HG03196 (cell line): ENCODE measurements at regions not wholly inside any gene's neighbourhood (a gene's known extent, or its start where the extent isn't known, plus 50 kb on each side); places are given as distances from the start of the nearest gene placed in this dataset.
"Not testable (repeated sequence)": the region's sequence is repeated elsewhere in the genome, so short reads cannot be mapped to it uniquely, and the experiment has no call there.

Source experiments
- ATAC-seq: cut with Tn5 transposase; IDR thresholded peaks from one replicate; pipeline ENCODE4 v1.9.1; 2021; ENCODE audit not compliant: unreplicated experiment

GRCh38 chr5:174571662-174572397, 152.6 kb upstream of the MSX2 start:
- ATAC-seq: no peak

DNA sequence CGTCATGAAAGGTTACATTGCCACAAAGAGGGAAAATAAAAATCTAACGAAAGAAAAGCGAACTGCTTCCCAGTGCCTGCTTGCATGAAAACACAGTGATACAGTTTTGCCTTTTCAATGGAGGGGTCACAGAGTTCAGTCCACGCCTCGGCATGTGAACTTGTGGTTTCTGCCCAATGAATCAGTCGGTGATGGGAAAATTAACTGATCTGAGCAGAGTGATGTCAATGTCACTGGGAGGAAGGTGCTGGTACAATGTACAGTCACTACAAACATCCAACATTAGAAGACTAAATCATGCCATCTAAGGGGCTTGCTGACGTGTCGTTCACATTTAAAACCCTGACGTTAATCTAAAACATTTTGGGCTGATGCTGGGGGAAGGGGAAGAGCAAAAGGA, 151.8 kb upstream of the MSX2 start:
- no peak for ATAC-seq

DNA sequence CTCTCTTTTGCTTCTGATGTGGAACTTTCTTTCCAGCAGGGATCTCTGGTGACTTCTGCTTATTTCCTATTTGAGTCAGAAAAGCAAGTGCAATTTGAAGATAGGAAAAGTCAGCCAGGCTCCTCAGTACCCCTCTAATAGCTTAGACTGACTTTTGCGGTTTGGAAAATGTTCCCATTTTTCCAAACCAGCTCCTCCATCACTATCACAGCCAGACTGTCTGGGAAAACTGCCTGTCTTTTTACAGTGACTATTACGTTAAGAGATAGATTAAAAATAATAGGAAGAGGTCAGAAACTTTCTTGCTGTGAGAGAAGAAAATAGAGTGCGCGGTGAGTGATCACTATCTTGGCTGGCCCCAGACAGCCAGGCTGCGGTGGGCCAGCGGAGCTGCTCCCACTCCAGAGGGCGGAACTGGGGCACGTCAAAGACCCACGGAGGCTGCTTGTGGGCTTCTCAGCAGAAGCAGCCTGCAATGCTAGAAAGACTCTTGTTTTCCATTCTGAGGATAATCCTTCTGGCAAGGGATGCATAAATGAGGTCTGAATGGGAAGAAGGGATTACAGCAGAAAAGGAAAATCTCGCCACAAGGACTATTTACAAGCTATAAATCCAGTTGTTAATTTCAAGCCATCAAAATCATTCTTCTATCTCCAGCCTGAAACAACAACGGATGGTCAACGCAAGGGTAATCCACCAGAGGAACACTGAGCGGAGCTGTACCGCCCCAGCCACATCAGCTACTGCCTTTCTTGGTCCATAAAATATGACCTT, 151.0 kb upstream of the MSX2 start:
- ATAC-seq: no peak

- ATAC-seq: no peak
Observed at GRCh38 chr5:174575043-174575442, 149.3 kb upstream of the MSX2 start.

DNA sequence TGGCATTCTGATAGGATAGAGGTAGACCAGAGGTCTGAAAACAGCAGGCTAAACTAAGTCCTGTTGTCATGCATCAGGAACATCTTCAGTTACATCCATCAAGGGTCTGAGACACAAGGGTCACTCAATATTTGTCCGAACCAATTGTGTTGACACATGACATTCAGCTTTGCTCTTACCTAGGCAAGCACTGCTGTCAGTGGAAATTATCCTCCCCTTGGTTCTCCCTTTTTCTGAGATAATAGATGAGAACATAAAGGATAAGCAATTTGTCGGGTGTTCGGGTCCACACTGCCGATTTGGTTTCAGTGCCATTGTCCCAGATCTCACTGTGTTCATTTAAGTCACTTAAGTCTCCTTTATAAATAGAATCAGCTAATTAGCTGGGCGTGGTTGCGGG, 148.3 kb upstream of the MSX2 start:
- no peak for ATAC-seq

GRCh38 chr5:174581479-174581878, 142.9 kb upstream of the MSX2 start:
- ATAC-seq: no peak

DNA sequence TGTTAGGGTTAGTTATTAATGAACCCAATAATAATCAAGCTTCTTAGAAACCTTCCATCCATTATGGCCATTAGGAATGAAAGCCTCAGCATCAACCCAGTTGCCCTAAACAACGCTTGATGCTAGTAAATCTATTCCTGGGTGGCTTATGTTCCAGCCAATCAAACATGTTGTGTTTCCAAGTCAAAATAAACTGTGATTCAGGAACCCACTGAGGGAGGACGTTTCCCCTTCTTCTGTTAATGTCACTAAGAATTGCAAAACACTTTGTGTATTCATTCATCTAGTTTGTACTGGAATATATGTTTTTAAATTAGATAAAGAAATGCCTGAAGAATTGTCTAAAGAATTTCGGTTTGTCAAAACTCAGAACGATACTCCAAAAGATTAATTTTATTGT, 142.5 kb upstream of the MSX2 start:
- no peak for ATAC-seq

GRCh38 chr5:174583071-174583470, 141.3 kb upstream of the MSX2 start:
- no peak for ATAC-seq

DNA sequence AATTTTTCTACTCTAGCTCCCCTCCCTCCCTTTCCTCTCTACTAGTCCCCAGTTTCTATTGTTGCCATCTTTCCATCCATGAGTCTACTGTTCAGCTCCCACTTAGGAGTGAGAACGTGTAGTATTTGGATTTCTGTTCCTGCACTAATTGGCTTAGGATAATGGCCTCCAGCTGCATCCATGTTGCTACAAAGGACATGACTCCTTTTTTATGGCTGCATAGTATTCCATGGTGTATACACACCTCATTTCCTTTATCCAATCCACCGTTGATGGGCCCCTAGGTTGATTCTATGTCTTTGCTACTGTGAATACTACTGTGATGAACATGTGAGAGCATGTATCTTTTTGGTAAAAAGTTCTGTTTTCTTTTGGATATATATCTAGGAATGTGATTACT, 138.9 kb upstream of the MSX2 start:
- no peak for ATAC-seq

GRCh38 chr5:174586163-174586562, 138.2 kb upstream of the MSX2 start:
- ATAC-seq: not testable (repeated sequence)

DNA sequence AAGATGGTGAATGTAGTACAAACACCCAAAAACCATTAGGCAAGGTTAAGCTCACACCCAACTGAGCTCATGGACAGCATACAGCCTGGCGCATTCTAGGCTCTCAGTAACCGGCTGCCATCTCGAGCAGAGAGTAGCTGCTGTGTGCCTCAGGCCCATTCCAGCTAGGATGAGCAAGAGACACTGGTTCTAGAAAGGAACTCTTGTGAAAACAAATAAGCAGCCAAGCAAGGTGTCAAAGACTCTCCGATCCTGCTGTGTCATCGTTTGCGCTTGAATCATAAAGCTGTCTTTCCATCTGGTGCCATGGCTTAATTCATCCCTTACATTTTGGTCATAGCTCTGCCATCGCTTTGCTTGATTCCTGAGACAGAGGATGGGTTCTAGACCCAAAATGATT, 135.4 kb upstream of the MSX2 start:
- ATAC-seq: no peak

GRCh38 chr5:174589599-174589998, 134.8 kb upstream of the MSX2 start:
- no peak for ATAC-seq

DNA sequence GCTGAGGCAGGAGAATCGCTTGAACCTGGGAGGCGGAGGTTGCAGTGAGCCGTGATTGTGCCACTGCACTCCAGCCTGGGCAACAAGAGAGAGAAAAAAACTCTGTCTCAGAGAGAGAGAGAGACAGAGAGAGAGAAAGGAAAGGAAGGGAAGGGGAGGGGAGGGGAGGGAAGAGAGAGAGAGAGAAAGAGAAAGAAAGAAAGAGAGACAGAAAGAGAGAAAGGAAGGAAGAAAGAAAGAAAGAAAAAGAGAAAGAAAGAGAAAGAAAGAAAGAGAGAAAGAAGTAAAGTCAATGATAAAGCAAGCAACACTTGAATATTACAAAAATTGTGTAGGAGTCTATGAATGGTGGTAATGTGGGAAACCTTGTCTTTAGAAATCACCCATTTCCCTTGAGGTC, 133.6 kb upstream of the MSX2 start:
- no peak for ATAC-seq

GRCh38 chr5:174596429-174596828, 128.0 kb upstream of the MSX2 start:
- no peak for ATAC-seq

- no peak for ATAC-seq
Observed at GRCh38 chr5:174599992-174600391, 124.4 kb upstream of the MSX2 start.

- ATAC-seq: no peak
Observed at GRCh38 chr5:174601946-174602345, 122.4 kb upstream of the MSX2 start.

DNA sequence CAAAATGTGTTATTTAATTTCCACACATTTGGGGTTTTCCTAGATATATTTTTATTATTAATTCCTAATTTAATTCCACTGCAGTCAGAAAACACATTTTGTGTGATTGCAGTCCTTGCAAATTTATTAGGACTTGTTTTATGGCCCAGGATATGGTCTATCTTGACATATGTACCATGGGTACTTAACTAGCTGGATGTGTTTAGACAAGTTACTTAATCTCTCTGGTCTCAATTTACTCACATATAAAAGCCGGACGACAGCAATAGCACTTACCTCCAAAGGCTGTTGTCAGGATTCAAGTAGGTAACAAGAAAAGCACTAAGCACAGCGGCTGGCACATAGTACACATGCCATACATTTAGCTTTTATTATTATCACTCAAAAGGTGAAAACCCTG, 118.2 kb upstream of the MSX2 start:
- no peak for ATAC-seq

DNA sequence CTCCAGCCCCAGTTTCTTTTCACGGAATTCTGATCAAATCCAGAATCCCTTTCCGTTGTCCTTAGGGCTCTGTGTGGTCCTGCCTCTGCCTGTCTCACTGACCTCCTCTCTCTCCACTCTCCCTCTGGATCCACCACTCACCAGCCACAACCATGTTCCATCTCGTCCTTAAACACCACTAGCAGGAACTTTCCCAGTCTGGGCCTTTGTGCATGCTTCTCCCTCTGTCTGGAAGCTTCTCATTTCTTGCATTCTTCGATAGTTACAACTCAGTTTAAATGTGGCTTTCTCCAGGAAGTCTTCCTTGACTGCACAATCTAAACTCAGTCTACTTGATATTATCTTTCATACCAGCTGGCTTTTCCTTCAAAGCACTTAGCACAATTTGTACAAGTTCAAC, 117.7 kb upstream of the MSX2 start:
- ATAC-seq: no peak

DNA sequence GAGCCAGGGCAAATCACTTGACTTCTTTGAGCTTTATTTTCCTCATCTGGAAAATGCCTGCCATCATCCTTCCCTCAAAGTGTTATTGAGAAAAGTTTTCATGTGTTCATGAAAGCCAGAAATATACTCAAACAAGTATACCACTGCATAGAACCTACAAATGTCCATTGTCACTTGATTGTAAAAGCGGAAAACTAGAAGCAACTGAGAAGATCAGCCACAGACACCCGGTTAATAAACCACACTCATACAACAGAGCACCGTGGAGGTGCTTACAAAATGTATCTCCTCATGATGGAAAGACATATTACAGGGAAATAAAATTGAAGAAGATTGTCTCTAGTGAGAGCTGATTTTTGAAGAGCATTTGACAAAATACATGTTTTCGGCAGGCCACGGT, 117.2 kb upstream of the MSX2 start:
- ATAC-seq: no peak

GRCh38 chr5:174607916-174608315, 116.5 kb upstream of the MSX2 start:
- ATAC-seq: no peak

DNA sequence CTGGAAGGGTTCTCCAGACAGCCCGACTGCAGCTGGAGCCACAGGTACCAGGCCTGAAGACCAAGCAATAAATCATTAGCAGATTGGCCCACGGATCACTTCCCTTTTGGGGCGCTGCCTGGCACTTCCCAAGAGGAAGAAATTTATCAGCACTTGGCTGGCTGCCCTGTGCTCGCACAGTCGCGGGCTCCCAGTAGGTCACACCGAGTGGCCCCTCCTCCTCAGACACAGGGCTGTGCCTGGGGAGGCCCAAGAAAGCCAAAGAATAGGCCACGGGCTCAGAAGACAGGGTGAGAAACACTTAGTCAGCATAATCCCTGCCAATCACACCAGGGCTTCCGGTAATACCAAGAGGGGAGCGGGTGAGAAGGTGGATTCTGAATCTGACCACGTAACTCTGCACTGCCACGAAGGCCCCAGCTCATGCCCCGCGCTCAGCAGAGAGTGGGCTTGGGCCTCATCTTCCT, 115.7 kb upstream of the MSX2 start:
- no peak for ATAC-seq

DNA sequence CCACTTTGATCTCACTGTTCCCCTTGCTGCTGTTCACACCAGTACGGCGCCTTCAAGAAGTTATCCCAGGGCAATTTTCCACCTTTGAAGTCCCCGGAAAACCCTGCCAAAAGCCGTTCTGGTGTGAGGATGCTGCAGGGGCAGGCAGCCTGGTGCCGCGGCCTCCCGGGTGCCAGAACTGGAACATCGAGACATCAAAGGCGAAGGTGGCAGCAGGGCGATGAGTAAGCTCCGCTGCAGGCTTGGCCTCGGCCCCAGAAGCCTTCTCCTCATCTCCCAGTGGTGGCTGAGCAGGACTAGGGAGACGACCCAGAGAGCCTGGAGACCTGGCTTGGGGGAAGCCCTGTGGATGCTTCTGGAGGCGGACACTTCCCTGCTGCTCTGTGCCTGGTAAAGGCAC, 115.3 kb upstream of the MSX2 start:
- ATAC-seq: no peak

- ATAC-seq: no peak
Observed at GRCh38 chr5:174610968-174611367, 113.4 kb upstream of the MSX2 start.
